Karpas-422 (cell line): ENCODE measurements at regions not wholly inside any gene's neighbourhood (a gene's known extent, or its start where the extent isn't known, plus 50 kb on each side); places are given as distances from the start of the nearest gene placed in this dataset.

Experiments
- DNase-seq: peaks from one replicate; pipeline ENCODE4 v3.0.0-alpha.2; 2015
- H2AFZ ChIP-seq: fragments of 200-600 bp; sonication (generic); 2 replicates; pipeline ENCODE4 v1.6.1; 2014; ENCODE audit warnings: antibody characterized with exemption, low read length, mixed read lengths
- H3K27ac ChIP-seq: fragments of 200-600 bp; sonication (generic); 2 replicates; pipeline ENCODE4 v1.5.1; 2014; ENCODE audit warnings: mild to moderate bottlenecking, low read length, moderate library complexity
- H3K27me3 ChIP-seq: fragments of 200-600 bp; sonication (generic); 2 replicates; pipeline ENCODE4 v1.6.1; 2014; ENCODE audit warnings: low read length, mixed read lengths
- H3K36me3 ChIP-seq: fragments of 200-600 bp; sonication (generic); 2 replicates; pipeline ENCODE4 v1.6.1; 2014; ENCODE audit warnings: low read length, mixed read lengths; ENCODE audit not compliant: insufficient read depth
- H3K4me1 ChIP-seq: fragments of 200-600 bp; sonication (generic); 2 replicates; pipeline ENCODE4 v1.6.1; 2014; ENCODE audit warnings: mild to moderate bottlenecking, low read length, mixed read lengths
- H3K4me2 ChIP-seq: fragments of 200-600 bp; sonication (generic); 2 replicates; pipeline ENCODE4 v1.6.1; 2014; ENCODE audit warnings: low read length, low read depth, mild to moderate bottlenecking; ENCODE audit not compliant: poor library complexity, severe bottlenecking
- H3K4me3 ChIP-seq: fragments of 200-600 bp; sonication (generic); 2 replicates; pipeline ENCODE4 v1.5.1; 2014; ENCODE audit warnings: mild to moderate bottlenecking, antibody characterized with exemption, low read length, mixed read lengths
- H3K79me2 ChIP-seq: fragments of 200-600 bp; sonication (generic); 2 replicates; pipeline ENCODE4 v1.6.1; 2014; ENCODE audit warnings: mild to moderate bottlenecking, low read length, mixed read lengths
- H3K9ac ChIP-seq: fragments of 200-600 bp; sonication (generic); 2 replicates; pipeline ENCODE4 v1.6.0; 2014; ENCODE audit warnings: low read length
- H3K9me2 ChIP-seq: fragments of 200-600 bp; sonication (generic), shearing (Covaris generic); replicated peaks from 2 replicates; pipeline ENCODE4 v1.6.0; 2014; ENCODE audit warnings: mild to moderate bottlenecking, low read length, moderate library complexity; ENCODE audit not compliant: insufficient read depth
- H3K9me3 ChIP-seq: fragments of 300-700, 200-600 bp; sonication (generic); 2 replicates; pipeline ENCODE4 v1.6.1; 2014; ENCODE audit warnings: low read length, mixed read lengths
- H4K20me1 ChIP-seq: fragments of 200-600 bp; sonication (generic); 2 replicates; pipeline ENCODE4 v1.6.1; 2014; ENCODE audit warnings: mild to moderate bottlenecking, antibody characterized with exemption, low read length, low read depth; ENCODE audit not compliant: insufficient read depth

DNA sequence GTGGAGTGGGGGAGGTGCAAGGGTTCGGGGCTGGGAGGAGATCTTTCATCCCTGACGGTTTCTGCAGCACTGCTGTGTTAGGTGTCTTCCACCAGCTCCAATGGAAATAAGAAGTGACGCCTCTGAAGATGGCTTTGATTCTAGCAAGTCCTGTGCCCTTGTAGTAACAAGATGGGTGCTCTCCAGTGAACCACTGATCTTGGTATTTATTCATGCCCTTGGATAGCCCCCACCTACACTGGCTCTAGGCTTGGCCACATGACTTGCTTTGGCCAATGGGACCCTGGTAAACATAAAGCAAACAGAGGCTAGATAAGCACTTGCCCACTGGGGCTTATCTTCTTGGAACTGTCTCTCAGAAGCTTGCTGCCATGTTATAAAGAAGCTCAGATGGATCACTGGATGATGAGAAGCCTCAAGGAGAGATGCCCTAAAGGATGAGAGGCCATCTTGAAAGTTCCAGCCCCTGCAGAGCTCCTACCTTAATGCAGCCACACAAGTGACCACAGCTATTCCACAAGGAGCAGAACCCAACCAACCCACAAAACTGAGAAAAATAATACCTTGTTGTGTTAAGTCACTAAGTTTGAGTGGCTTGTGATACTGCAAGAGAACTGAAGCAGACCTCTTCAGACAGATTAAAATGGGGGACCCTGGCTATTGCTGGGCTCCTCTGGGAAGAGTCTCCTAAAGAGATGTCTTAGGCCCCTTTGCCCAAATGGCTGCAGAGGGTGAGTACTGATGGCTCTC lies 137.9 kb downstream of the PDCD6IP start:
- no peak overlapping the region for H2AFZ ChIP-seq
- H3K27ac ChIP-seq, result no peak overlapping the region
- no peaks in the 10 kb centered on the region for H3K9me3 ChIP-seq
- no peak for DNase-seq
- H3K27me3 ChIP-seq, result no peaks in the 10 kb centered on the region
- no peaks in the 10 kb centered on the region for H4K20me1 ChIP-seq
- no peak overlapping the region for H3K4me3 ChIP-seq
- H3K9me2 ChIP-seq, result no peaks in the 10 kb centered on the region
- H3K4me2 ChIP-seq, result no peak overlapping the region
- peaks cover 12% of the 10 kb centered on the region for H3K4me1 ChIP-seq
- H3K9ac ChIP-seq, result no peak overlapping the region
- H3K36me3 ChIP-seq, result no peaks in the 10 kb centered on the region
- no peaks in the 10 kb centered on the region for H3K79me2 ChIP-seq

DNA sequence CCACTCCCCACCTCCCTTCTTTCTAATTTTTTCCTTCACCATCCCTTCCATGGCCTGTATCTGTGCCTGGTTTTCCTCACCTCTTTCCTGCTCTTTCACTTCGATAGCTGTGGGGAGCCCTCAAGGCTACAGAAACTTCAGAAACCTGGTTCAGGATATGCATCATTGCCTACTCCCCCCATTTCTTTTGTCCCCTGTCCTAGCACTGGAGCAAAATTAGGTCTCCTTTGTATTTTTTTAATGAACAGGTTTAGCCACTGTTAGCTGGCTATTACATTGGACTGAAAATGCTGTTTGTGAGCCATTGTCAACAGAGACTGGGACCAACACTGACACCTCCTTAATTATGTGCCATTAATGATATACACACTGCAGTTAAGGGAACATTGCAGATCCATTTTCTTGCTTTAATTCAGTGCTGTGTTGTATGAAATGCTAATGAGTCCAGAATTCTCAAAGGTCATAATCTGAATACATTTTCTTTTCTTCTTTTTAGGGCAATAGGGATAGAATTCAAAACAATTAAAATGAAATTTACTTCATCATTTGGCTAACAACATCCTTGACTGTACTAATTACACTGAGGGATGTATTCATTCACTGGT lies 138.6 kb downstream of the PDCD6IP start:
- no peaks in the 10 kb centered on the region for H3K79me2 ChIP-seq
- no peaks in the 10 kb centered on the region for H3K9me3 ChIP-seq
- no peak overlapping the region for H3K9ac ChIP-seq
- no peaks in the 10 kb centered on the region for H3K36me3 ChIP-seq
- no peaks in the 10 kb centered on the region for H3K27me3 ChIP-seq
- H3K4me3 ChIP-seq, result no peak overlapping the region
- DNase-seq, result no peak
- no peak overlapping the region for H2AFZ ChIP-seq
- H4K20me1 ChIP-seq, result no peaks in the 10 kb centered on the region
- H3K4me2 ChIP-seq, result no peak overlapping the region
- H3K4me1 ChIP-seq, result peaks cover 9% of the 10 kb centered on the region
- H3K27ac ChIP-seq, result no peak overlapping the region
- no peaks in the 10 kb centered on the region for H3K9me2 ChIP-seq

DNA sequence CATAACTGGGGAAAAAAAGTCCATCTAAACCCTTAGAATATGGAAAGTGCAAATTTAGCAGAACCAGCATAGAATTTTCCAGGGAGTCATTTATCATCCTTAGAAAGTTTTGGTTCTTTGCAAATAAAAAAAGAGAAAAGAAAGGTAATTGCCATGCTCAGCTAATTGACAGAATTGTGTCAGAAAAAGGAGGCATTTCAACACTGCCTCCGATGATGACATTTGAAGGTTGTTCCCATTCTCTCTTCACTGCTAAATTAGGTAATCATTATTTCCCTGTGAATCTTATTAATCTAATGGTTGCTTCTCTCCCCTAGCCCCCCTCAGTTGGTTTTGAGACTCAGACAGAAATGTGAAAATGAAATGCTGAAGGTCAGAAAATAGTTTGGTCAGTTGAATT lies 139.2 kb downstream of the PDCD6IP start:
- Histone ChIP-seq H3K36me3 (no peaks in the 10 kb centered on the region), H3K4me2 (no peak overlapping the region), H3K9me3 (no peaks in the 10 kb centered on the region), H3K9me2 (no peaks in the 10 kb centered on the region), H3K27ac (no peak overlapping the region), H3K79me2 (no peaks in the 10 kb centered on the region), H3K4me1 (peaks cover 9% of the 10 kb centered on the region), H2AFZ (no peak overlapping the region), H3K27me3 (no peaks in the 10 kb centered on the region), H4K20me1 (no peaks in the 10 kb centered on the region), H3K9ac (no peak overlapping the region), H3K4me3 (no peak overlapping the region)
- DNase-seq, result no peak

DNA sequence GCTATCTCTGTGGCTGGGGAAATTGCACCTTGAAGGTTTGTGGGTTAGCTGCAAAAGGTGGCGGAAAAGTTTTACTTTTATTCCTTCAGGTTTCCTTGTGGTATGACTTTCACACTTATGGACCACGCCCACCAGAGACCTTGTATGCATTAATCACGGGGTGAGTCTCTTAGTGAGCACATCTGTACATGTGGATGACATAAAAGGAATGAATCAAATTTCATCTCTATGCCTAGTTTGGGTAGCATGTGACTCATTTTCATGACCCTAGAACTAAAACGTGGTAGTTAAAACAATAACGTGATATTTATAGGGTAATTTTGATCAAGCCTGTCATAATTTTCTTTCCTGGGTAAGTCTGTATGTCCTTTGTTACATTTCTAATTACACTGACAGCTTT lies 141.7 kb downstream of the PDCD6IP start:
- no peaks in the 10 kb centered on the region for H3K27me3 ChIP-seq
- no peak for DNase-seq
- peaks cover 9% of the 10 kb centered on the region for H3K4me1 ChIP-seq
- H3K9ac ChIP-seq, result no peak overlapping the region
- no peaks in the 10 kb centered on the region for H3K36me3 ChIP-seq
- no peaks in the 10 kb centered on the region for H3K9me3 ChIP-seq
- no peak overlapping the region for H2AFZ ChIP-seq
- no peaks in the 10 kb centered on the region for H4K20me1 ChIP-seq
- no peaks in the 10 kb centered on the region for H3K9me2 ChIP-seq
- H3K4me3 ChIP-seq, result no peak overlapping the region
- H3K4me2 ChIP-seq, result no peak overlapping the region
- H3K79me2 ChIP-seq, result no peaks in the 10 kb centered on the region
- H3K27ac ChIP-seq, result no peak overlapping the region

DNA sequence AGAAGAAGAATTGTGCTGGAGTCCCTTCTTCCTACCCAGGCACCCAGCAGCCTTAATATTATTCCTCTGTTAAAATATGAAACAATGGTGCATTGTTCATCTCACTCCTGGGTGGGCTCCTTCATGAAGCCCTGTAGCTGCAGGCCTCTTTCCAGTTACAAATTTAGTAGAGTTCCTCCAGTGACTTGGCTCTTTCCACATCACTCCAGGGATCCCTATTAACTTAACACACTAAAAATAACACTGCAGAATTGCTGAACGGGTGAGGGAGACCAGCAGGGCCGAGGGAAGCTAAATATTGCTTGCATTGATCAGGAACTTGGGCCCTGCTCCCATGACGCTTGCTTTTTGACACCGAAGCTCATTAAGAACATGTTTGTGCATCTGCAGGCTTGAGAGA lies 142.3 kb downstream of the PDCD6IP start:
- Histone ChIP-seq H3K9me2 (no peaks in the 10 kb centered on the region), H2AFZ (no peak overlapping the region), H3K4me2 (no peak overlapping the region), H3K79me2 (no peaks in the 10 kb centered on the region), H4K20me1 (no peaks in the 10 kb centered on the region), H3K9me3 (no peaks in the 10 kb centered on the region), H3K4me1 (peaks cover 9% of the 10 kb centered on the region), H3K9ac (no peak overlapping the region), H3K27me3 (no peaks in the 10 kb centered on the region), H3K4me3 (no peak overlapping the region), H3K36me3 (no peaks in the 10 kb centered on the region), H3K27ac (no peak overlapping the region)
- no peak for DNase-seq

- Histone ChIP-seq H3K9me2 (no peaks in the 10 kb centered on the region), H3K4me3 (no peak overlapping the region), H3K4me2 (no peak overlapping the region), H3K9me3 (no peaks in the 10 kb centered on the region), H3K27me3 (no peaks in the 10 kb centered on the region), H3K9ac (no peak overlapping the region), H3K36me3 (no peaks in the 10 kb centered on the region), H3K27ac (no peak overlapping the region), H2AFZ (no peak overlapping the region), H3K4me1 (peaks cover 9% of the 10 kb centered on the region), H3K79me2 (no peaks in the 10 kb centered on the region), H4K20me1 (no peaks in the 10 kb centered on the region)
- no peak for DNase-seq
Measured at GRCh38 chr3:33941804-33942203, 143.4 kb downstream of the PDCD6IP start.

DNA sequence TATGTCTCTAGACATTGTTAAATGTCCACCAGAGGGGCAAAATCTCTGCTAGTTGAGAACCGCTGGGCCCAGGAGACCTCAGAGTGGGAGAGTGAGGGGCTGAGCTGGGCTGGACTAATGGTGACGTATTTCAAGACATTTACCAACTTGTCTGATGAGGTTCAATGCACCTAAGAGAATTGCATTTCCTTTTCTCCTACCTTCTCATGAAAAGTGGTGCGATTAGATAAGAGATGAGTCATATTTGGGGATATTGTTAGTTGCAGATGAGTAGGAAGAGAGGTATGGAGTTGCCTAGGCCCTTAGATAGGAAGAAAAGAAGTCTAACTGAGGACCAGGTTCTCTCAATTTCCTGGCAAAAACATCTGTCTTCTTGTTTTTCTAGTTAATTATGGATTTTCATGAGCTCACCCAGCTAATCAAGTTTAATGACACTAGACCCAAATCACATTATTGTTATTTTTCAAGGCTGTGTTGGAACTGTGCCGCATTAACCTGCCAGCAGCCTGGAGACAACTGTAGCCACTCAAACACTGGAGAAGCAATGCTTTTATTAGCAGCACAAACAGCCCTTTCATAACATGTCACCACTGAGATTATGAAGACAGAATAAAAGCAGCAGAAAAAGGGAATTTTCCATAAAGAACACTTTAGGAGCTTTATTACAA lies 144.2 kb downstream of the PDCD6IP start:
- H3K36me3 ChIP-seq, result no peaks in the 10 kb centered on the region
- no peak for DNase-seq
- H4K20me1 ChIP-seq, result no peaks in the 10 kb centered on the region
- H3K9ac ChIP-seq, result no peak overlapping the region
- no peaks in the 10 kb centered on the region for H3K27me3 ChIP-seq
- H3K4me3 ChIP-seq, result no peak overlapping the region
- peaks cover 9% of the 10 kb centered on the region for H3K4me1 ChIP-seq
- H3K4me2 ChIP-seq, result no peak overlapping the region
- no peak overlapping the region for H3K27ac ChIP-seq
- no peaks in the 10 kb centered on the region for H3K9me3 ChIP-seq
- no peaks in the 10 kb centered on the region for H3K9me2 ChIP-seq
- no peak overlapping the region for H2AFZ ChIP-seq
- no peaks in the 10 kb centered on the region for H3K79me2 ChIP-seq

DNA sequence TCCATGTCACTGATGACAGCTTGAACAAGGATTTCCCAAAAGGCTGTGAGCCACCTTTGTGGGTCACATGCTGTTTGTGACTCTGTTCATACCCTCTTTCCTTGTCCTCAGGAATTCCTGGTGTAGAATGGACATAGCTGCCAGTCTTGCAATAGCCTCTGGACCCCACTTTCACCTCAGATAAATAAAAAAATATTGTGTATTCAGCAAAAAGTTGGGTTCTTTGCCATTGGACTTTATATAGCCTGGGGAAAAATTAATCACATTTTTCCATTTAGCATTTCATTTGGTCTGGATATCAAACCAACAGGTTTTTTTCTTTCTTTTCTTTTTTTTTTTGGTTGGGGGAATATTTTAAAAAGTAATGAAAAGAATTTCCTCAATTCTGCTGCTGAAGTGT lies 144.8 kb downstream of the PDCD6IP start:
- no peak overlapping the region for H3K4me3 ChIP-seq
- H3K27me3 ChIP-seq, result no peaks in the 10 kb centered on the region
- H3K9me3 ChIP-seq, result no peaks in the 10 kb centered on the region
- H3K79me2 ChIP-seq, result no peaks in the 10 kb centered on the region
- no peak overlapping the region for H3K9ac ChIP-seq
- H4K20me1 ChIP-seq, result no peaks in the 10 kb centered on the region
- no peak overlapping the region for H2AFZ ChIP-seq
- no peak overlapping the region for H3K27ac ChIP-seq
- no peaks in the 10 kb centered on the region for H3K36me3 ChIP-seq
- peaks cover 9% of the 10 kb centered on the region for H3K4me1 ChIP-seq
- H3K4me2 ChIP-seq, result no peak overlapping the region
- H3K9me2 ChIP-seq, result no peaks in the 10 kb centered on the region
- DNase-seq, result no peak
